ENCODE measurements at regions not wholly inside any gene's neighbourhood (a gene's known extent, or its start where the extent isn't known, plus 50 kb on each side); places are given as distances from the start of the nearest gene placed in this dataset.

- TF ChIP-seq REST (IDR thresholded peaks at IDR 0.05; ENCODE audit: borderline replicate concordance) = peak; percentile 21; the same call in 1 of the 2 replicates
- TF ChIP-seq REST (CRISPR knock-in tag; IDR thresholded peaks at IDR 0.05; ENCODE audit: low read depth) = no peak
- TF ChIP-seq STAT5A (IDR thresholded peaks at IDR 0.05; ENCODE audit: borderline replicate concordance, low read length) = no peak
- TF ChIP-seq DPF2 (IDR thresholded peaks at IDR 0.05) = no peak
- no peak for TF ChIP-seq FOXO4 (CRISPR knock-in tag; IDR thresholded peaks at IDR 0.05)
- TF ChIP-seq ZFX (CRISPR knock-in tag; IDR thresholded peaks at IDR 0.05) = no peak
- TF ChIP-seq ZNF217 (CRISPR knock-in tag; IDR thresholded peaks at IDR 0.05) = no peak
- no peak for TF ChIP-seq HMG20A (CRISPR knock-in tag; conservative IDR thresholded peaks at IDR 0.05)
- TF ChIP-seq DEAF1 (CRISPR knock-in tag; IDR thresholded peaks at IDR 0.05) = peak; percentile 5; the same call in 1 of the 2 replicates
- peak; percentile 64 for TF ChIP-seq ATF3 (IDR thresholded peaks at IDR 0.05)
- TF ChIP-seq ATF3 (CRISPR knock-in tag; conservative IDR thresholded peaks at IDR 0.05) = no peak
- TF ChIP-seq ATF1 (CRISPR knock-in tag; IDR thresholded peaks at IDR 0.05) = no peak
- no peak for TF ChIP-seq ATF1 (tag; IDR thresholded peaks at IDR 0.05)
- TF ChIP-seq NR0B1 (IDR thresholded peaks at IDR 0.05; ENCODE audit: partially characterized antibody) = no peak
- no peak for TF ChIP-seq POLR3A (IDR thresholded peaks at IDR 0.05; ENCODE audit: borderline replicate concordance, extremely low read depth, insufficient read depth, insufficient read length)
- TF ChIP-seq TAF15 (IDR thresholded peaks at IDR 0.05; ENCODE audit: low read depth, low read length) = no peak
Measured at GRCh38 chr3:39637807-39638206, 170.3 kb downstream of the MOBP start (continued).

Data from K562 (cell line).